HepG2 (cell line): ENCODE measurements at regions not wholly inside any gene's neighbourhood (a gene's known extent, or its start where the extent isn't known, plus 50 kb on each side); places are given as distances from the start of the nearest gene placed in this dataset.

Experiments
- NFRKB ChIP-seq: fragments of 450-650 bp; IDR thresholded peaks from 2 replicates; pipeline ENCODE4 v1.6.1; 2017
- SP140L ChIP-seq: sonication (generic); formaldehyde crosslinking; IDR thresholded peaks from 2 replicates; pipeline ENCODE4 v1.4.0; 2020; ENCODE audit warnings: missing genetic modification reagents, borderline replicate concordance
- ZBTB26 ChIP-seq: IDR thresholded peaks from 2 replicates; pipeline ENCODE4 v1.6.1; 2016; ENCODE audit warnings: missing compliant biosample characterization, missing genetic modification reagents, borderline replicate concordance
- ZBTB4 ChIP-seq: sonication (generic); formaldehyde crosslinking; IDR thresholded peaks from 2 replicates; pipeline ENCODE4 v1.4.0; 2020; ENCODE audit warnings: missing genetic modification reagents, mild to moderate bottlenecking, borderline replicate concordance
- ZBTB40 ChIP-seq, 2 experiments: fragments of 450-650 bp in 1 of 2; sonication (generic) in 1 of 2; formaldehyde crosslinking in 1 of 2; IDR thresholded peaks; 2 replicates each; pipeline versions ENCODE4 v1.6.1 to v1.8.0; 2016 to 2022; ENCODE audit warnings: antibody characterized with exemption in 1 of 2, mild to moderate bottlenecking in 1 of 2, missing genetic modification reagents in 1 of 2
- ZC3H4 ChIP-seq: sonication (generic); formaldehyde crosslinking; IDR thresholded peaks from 2 replicates; pipeline ENCODE4 v1.4.0; 2020; ENCODE audit warnings: missing genetic modification reagents, borderline replicate concordance
- ZFP36 ChIP-seq: fragments of 150-350 bp; IDR thresholded peaks from 2 replicates; pipeline ENCODE4 v1.6.1; 2018; ENCODE audit warnings: borderline replicate concordance, low read length, low read depth; ENCODE audit not compliant: partially characterized antibody
- ZNF335 ChIP-seq: sonication (generic); formaldehyde crosslinking; IDR thresholded peaks from 2 replicates; pipeline ENCODE4 v1.4.0; 2020; ENCODE audit warnings: missing genetic modification reagents
- ZNF543 ChIP-seq: sonication (generic); formaldehyde crosslinking; IDR thresholded peaks from 2 replicates; pipeline ENCODE4 v1.4.0; 2020; ENCODE audit warnings: mild to moderate bottlenecking, missing genetic modification reagents
- ZNF557 ChIP-seq: sonication (generic); formaldehyde crosslinking; IDR thresholded peaks from 2 replicates; pipeline ENCODE4 v1.4.0; 2020; ENCODE audit warnings: missing genetic modification reagents
- ZNF619 ChIP-seq: sonication (generic); formaldehyde crosslinking; IDR thresholded peaks from 2 replicates; pipeline ENCODE4 v1.4.0; 2020; ENCODE audit warnings: mild to moderate bottlenecking, missing genetic modification reagents
- ZNF678 ChIP-seq: sonication (generic); formaldehyde crosslinking; IDR thresholded peaks from 2 replicates; pipeline ENCODE4 v1.4.0; 2020; ENCODE audit warnings: mild to moderate bottlenecking, missing genetic modification reagents
- ZNF766 ChIP-seq: sonication (generic); formaldehyde crosslinking; IDR thresholded peaks from 2 replicates; pipeline ENCODE4 v1.5.0; 2020; ENCODE audit warnings: missing genetic modification reagents, borderline replicate concordance
- ZNF772 ChIP-seq: sonication (generic); formaldehyde crosslinking; IDR thresholded peaks from 2 replicates; pipeline ENCODE4 v1.5.0; 2020; ENCODE audit warnings: mild to moderate bottlenecking, missing genetic modification reagents
- ZSCAN20 ChIP-seq: sonication (generic); formaldehyde crosslinking; IDR thresholded peaks from 2 replicates; pipeline ENCODE4 v1.4.0; 2020; ENCODE audit warnings: missing genetic modification reagents, mild to moderate bottlenecking, borderline replicate concordance
- ZSCAN29 ChIP-seq: sonication (generic); formaldehyde crosslinking; conservative IDR thresholded peaks from 2 replicates; pipeline ENCODE4 v1.4.0; 2020; ENCODE audit warnings: mild to moderate bottlenecking, missing genetic modification reagents

GRCh38 chr14:50045039-50045711, 71.2 kb downstream of the VCPKMT start (continued):
- TF ChIP-seq ZFP36 (no peak), ZNF557 (CRISPR knock-in tag) (0 out of 2 replicates have a peak, but pooled peaks have one; percentile 76), ZNF543 (CRISPR knock-in tag) (peak; percentile 90), ZSCAN20 (CRISPR knock-in tag) (no peak), ZNF766 (CRISPR knock-in tag) (peak; percentile 64; the same call in 1 of the 2 replicates), ZNF678 (CRISPR knock-in tag) (no peak; the same call in 1 of the 2 replicates), ZSCAN29 (peak; percentile 78), ZBTB26 (peak; percentile 34; the same call in 1 of the 2 replicates), ZNF335 (0 out of 2 replicates have a peak, but pooled peaks have one; percentile 38), ZC3H4 (CRISPR knock-in tag) (no peak), ZNF619 (peak; percentile 36; the same call in 1 of the 2 replicates), SP140L (CRISPR knock-in tag) (0 out of 2 replicates have a peak, but pooled peaks have one; percentile 62), ZBTB40 (IDR thresholded peaks at IDR 0.05) (no peak), ZBTB40 (CRISPR knock-in tag; IDR thresholded peaks at IDR 0.05) (peak; percentile 70; the same call in 1 of the 2 replicates), NFRKB (no peak), ZBTB4 (CRISPR knock-in tag) (no peak), ZNF772 (peak; percentile 80)
